Neuron (in vitro differentiated cells): ENCODE measurements at regions not wholly inside any gene's neighbourhood (a gene's known extent, or its start where the extent isn't known, plus 50 kb on each side); places are given as distances from the start of the nearest gene placed in this dataset.

Source experiments
- H2AFZ ChIP-seq: one replicate; pipeline ENCODE4 v1.6.1; 2013; ENCODE audit warnings: low read depth, mild to moderate bottlenecking, inconsistent platforms, low read length, moderate library complexity
- H3K27me3 ChIP-seq: one replicate; pipeline ENCODE4 v1.6.1; 2013; ENCODE audit warnings: low read length; ENCODE audit not compliant: insufficient read depth
- H3K36me3 ChIP-seq: one replicate; pipeline ENCODE4 v1.6.1; 2013; ENCODE audit warnings: low read length; ENCODE audit not compliant: insufficient read depth
- H3K4me1 ChIP-seq: one replicate; pipeline ENCODE4 v1.6.1; 2013; ENCODE audit warnings: low read length; ENCODE audit not compliant: insufficient read depth
- H3K4me3 ChIP-seq: 2 replicates; pipeline ENCODE4 v1.5.1; 2013; ENCODE audit warnings: mild to moderate bottlenecking, low read length, moderate library complexity
- H3K9me3 ChIP-seq: one replicate; pipeline ENCODE4 v1.6.1; 2013; ENCODE audit warnings: low read length

DNA sequence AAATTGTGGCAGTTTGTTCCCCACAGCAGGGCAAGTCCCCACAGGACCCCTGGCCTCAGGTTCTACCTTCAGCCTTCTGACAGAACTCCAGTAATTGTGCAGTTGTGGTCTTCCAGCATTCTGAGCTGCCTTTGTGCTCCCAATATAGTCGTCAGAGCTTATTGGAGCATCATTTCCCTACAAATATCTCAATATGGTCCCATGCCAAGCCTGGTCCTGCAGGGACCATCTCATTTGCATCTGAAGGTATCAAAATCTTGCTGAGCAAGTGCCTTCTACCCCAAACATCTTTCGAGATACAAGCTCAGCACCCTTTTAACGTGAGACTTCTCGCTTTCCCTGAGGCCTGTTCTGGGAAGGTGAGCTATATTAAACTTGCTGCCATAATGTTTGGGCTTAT is 333.9 kb upstream of the CDH11 start:
- no peaks in the 10 kb centered on the region for H3K27me3 ChIP-seq
- H3K4me1 ChIP-seq: no peaks in the 10 kb centered on the region
- no peak overlapping the region for H3K4me3 ChIP-seq
- no peaks in the 10 kb centered on the region for H3K9me3 ChIP-seq
- no peaks in the 10 kb centered on the region for H3K36me3 ChIP-seq
- no peak overlapping the region for H2AFZ ChIP-seq

- H3K4me3 ChIP-seq: no peak overlapping the region
Measured at GRCh38 chr16:65453646-65454045, 331.8 kb upstream of the CDH11 start.

DNA sequence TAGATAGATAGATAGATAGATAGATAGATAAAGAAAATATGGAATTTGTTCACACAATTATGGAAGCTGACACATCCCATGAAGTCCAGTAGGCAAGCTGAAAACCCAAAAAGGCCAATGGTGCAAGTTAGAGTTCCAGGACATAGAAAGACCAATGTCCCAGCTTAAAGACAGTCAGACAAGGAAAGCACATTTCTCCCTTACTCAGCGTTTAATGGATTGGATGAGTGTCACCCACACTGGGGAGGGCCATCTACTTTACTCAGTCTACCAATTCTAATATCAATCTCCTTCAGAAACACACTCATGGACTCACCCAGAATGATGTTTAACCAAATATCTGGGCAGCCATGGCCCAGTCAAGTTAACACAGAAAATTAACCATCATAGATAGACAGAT is 327.7 kb upstream of the CDH11 start:
- Histone ChIP-seq H3K27me3 (no peaks in the 10 kb centered on the region), H3K9me3 (no peaks in the 10 kb centered on the region), H3K4me3 (no peak overlapping the region), H2AFZ (no peak overlapping the region), H3K36me3 (no peaks in the 10 kb centered on the region), H3K4me1 (no peaks in the 10 kb centered on the region)

More at GRCh38 chr16:65453646-65454045, 331.8 kb upstream of the CDH11 start:
- Histone ChIP-seq H3K27me3 (no peaks in the 10 kb centered on the region), H3K9me3 (no peaks in the 10 kb centered on the region), H2AFZ (no peak overlapping the region), H3K36me3 (no peaks in the 10 kb centered on the region), H3K4me1 (no peaks in the 10 kb centered on the region)

- no peaks in the 10 kb centered on the region for H3K36me3 ChIP-seq
- no peak overlapping the region for H3K4me3 ChIP-seq
- H3K4me1 ChIP-seq: no peaks in the 10 kb centered on the region
- H2AFZ ChIP-seq: no peak overlapping the region
- H3K9me3 ChIP-seq: no peaks in the 10 kb centered on the region
- H3K27me3 ChIP-seq: no peaks in the 10 kb centered on the region
Measured at GRCh38 chr16:65446427-65446826, 324.6 kb upstream of the CDH11 start.

GRCh38 chr16:65445313-65446260 is 323.7 kb upstream of the CDH11 start:
- Histone ChIP-seq H2AFZ (no peak overlapping the region), H3K36me3 (no peaks in the 10 kb centered on the region), H3K4me3 (no peak overlapping the region), H3K27me3 (no peaks in the 10 kb centered on the region), H3K4me1 (no peaks in the 10 kb centered on the region), H3K9me3 (no peaks in the 10 kb centered on the region)

GRCh38 chr16:65441501-65441900 is 319.6 kb upstream of the CDH11 start:
- no peaks in the 10 kb centered on the region for H3K36me3 ChIP-seq
- no peaks in the 10 kb centered on the region for H3K9me3 ChIP-seq
- no peak overlapping the region for H3K4me3 ChIP-seq
- no peaks in the 10 kb centered on the region for H3K4me1 ChIP-seq
- H3K27me3 ChIP-seq: no peaks in the 10 kb centered on the region
- no peak overlapping the region for H2AFZ ChIP-seq

- Histone ChIP-seq H2AFZ (no peak overlapping the region), H3K9me3 (no peaks in the 10 kb centered on the region), H3K4me3 (no peak overlapping the region), H3K4me1 (no peaks in the 10 kb centered on the region), H3K36me3 (no peaks in the 10 kb centered on the region), H3K27me3 (no peaks in the 10 kb centered on the region)
Measured at GRCh38 chr16:65429504-65430181, 307.8 kb upstream of the CDH11 start.

DNA sequence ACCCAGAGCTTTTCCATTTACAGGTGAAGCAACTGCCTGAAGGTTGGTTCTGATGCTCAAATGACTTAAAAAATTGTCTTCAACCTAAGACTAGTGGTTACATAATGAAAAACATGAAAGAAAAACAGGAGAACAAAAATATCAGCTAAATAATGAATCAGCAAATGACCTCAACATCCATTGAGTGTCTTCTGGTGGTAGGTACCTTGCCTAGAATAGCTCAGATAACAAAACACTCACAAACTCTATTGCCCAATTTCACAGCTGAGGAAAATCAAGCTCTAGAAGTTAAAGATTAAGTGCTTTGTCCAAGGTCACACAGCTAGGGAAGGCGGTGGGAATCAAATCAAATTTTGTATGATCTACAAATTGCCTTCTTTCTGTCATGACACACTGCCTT is 304.6 kb upstream of the CDH11 start:
- no peaks in the 10 kb centered on the region for H3K27me3 ChIP-seq
- H3K4me3 ChIP-seq: no peak overlapping the region
- no peak overlapping the region for H2AFZ ChIP-seq
- no peaks in the 10 kb centered on the region for H3K36me3 ChIP-seq
- H3K4me1 ChIP-seq: no peaks in the 10 kb centered on the region
- no peaks in the 10 kb centered on the region for H3K9me3 ChIP-seq

DNA sequence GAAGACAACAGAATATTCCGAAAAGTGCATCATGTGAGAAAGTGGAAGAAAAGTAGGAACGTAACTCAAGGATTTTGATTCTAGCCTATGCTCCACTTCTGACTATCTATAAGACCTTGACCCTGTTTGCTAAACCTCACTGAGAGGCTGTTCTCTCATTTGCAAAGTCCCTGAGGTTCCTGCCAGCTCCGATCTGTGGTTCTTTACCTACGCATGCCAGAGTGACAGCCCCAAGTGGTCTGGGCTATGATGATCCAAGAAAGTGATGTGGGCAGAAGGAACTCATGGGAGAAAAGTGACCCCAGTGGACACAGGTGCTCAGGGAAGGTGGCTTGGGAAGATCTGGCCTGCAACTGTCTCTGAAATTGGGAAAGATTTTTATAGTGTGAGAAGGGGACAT is 301.1 kb upstream of the CDH11 start:
- Histone ChIP-seq H3K4me3 (no peak overlapping the region), H3K4me1 (no peaks in the 10 kb centered on the region), H3K9me3 (no peaks in the 10 kb centered on the region), H3K27me3 (no peaks in the 10 kb centered on the region), H2AFZ (no peak overlapping the region), H3K36me3 (no peaks in the 10 kb centered on the region)

DNA sequence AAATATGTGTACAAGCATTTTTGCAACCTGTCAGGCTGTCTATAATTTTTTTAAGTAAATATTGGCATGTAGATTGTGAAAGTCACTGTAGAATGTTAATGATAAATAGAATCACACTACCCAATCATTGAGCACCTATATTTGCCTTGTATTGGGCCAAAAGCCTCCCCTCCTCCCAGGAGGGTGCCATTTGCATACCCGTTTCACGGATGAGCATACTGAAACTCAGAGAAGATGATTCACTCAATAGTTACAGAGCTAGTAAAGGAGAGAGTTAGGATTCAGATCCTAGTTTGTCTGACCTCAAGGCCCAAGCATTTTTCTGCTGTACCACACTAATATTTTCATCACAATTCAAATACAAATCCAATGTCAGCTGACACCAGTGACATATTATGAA is 299.7 kb upstream of the CDH11 start:
- Histone ChIP-seq H3K4me3 (no peak overlapping the region), H3K9me3 (no peaks in the 10 kb centered on the region), H3K36me3 (no peaks in the 10 kb centered on the region), H3K27me3 (no peaks in the 10 kb centered on the region), H2AFZ (no peak overlapping the region), H3K4me1 (no peaks in the 10 kb centered on the region)

DNA sequence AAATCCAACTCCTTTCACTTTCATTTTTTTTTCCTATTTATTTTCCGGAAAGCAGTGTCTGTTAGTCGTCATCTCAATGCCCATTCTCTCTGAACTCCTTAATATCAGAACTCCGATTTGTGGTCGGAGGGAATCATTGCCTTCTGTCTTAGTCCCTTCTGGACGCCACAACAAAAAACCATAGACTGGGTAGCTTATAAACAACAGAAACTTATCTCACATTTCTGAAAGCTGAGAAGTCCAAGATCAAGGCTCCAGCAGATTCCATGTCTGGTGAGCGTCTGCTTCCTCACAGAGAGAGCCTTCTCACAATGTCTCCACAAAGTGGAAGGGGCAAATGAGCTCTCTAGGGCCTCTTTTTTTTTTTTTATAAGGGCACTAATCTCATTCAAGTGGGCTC is 296.6 kb upstream of the CDH11 start:
- Histone ChIP-seq H2AFZ (no peak overlapping the region), H3K27me3 (no peaks in the 10 kb centered on the region), H3K9me3 (no peaks in the 10 kb centered on the region), H3K4me1 (no peaks in the 10 kb centered on the region), H3K36me3 (no peaks in the 10 kb centered on the region), H3K4me3 (no peak overlapping the region)

DNA sequence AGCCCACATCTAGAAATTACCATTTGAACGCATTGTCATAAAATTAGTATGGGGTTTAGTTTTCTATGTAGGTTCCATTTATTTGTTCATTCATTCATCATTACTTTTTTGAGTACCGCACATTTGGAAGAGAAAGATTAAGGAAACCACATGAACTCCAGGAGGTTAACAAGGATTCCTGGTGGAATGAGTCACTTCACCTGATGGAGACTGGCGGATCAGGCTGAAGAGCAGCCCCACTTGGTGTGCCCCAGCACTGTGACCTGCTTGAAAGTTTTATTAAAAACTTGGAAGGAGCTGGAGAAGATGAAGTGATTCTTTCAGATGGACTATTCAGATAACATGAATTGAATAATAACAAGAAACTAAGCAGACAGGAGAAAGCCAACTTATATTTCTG is 293.6 kb upstream of the CDH11 start:
- peaks cover 3% of the 10 kb centered on the region for H3K4me1 ChIP-seq
- H3K9me3 ChIP-seq: no peaks in the 10 kb centered on the region
- H2AFZ ChIP-seq: no peak overlapping the region
- H3K27me3 ChIP-seq: no peaks in the 10 kb centered on the region
- H3K36me3 ChIP-seq: no peaks in the 10 kb centered on the region
- no peak overlapping the region for H3K4me3 ChIP-seq

DNA sequence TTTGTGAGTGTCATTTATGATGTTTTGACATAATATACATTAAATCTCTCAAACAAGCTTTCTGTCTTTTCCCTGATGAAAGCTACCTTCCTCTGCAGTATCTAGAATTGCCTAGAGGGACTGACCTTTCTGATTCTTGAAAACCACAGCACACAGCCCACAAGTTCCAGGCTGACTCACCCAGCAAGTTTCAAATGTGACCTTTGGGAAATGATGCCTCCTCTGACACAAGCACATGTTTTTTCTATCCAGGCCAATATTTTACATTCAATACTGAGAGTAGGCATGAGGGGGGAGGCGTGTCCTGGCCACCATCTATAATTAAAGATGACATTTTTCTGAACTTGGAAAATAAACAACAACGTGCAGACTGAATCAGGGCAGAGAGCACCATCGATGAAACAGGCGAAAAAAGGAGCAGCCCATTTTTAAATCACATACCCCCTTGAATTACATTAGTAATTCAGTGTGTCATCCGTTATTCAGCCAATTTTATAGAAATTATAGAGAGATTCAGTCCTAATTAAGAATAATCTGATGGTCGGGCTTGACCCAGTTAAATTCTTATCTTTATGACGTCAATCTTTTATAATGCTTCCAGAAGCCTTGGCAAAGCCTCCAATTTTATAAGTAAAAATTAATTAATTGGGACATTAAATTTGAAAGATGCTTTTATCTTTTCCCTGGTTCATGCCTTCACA is 292.6 kb upstream of the CDH11 start:
- no peaks in the 10 kb centered on the region for H3K27me3 ChIP-seq
- no peak overlapping the region for H3K4me3 ChIP-seq
- no peaks in the 10 kb centered on the region for H3K36me3 ChIP-seq

More for the DNA sequence above, 292.6 kb upstream of the CDH11 start:
- no peak overlapping the region for H2AFZ ChIP-seq
- no peaks in the 10 kb centered on the region for H3K9me3 ChIP-seq
- H3K4me1 ChIP-seq: peaks cover 3% of the 10 kb centered on the region
